Right atrium auricular region (tissue), 2 donors: ENCODE measurements at regions not wholly inside any gene's neighbourhood (a gene's known extent, or its start where the extent isn't known, plus 50 kb on each side); places are given as distances from the start of the nearest gene placed in this dataset.

Experiments used
- DNase-seq: peaks from one replicate; pipeline ENCODE4 v3.0.0-alpha.2; 2019; ENCODE audit warnings: low spot score
- H3K27ac ChIP-seq, 2 donors: fragments of 200-600 bp; sonication (generic); 1 replicate in 1 of 2; 2 replicates in 1 of 2; pipeline ENCODE4 v1.5.1; 2016 to 2019
- H3K27me3 ChIP-seq, 2 donors: fragments of 200-600 bp; sonication (generic); one replicate each; pipeline versions ENCODE4 v1.5.1 to v1.6.0; 2017 to 2019
- H3K36me3 ChIP-seq: fragments of 200-600 bp; sonication (generic); one replicate; pipeline ENCODE4 v1.5.1; 2016
- H3K4me1 ChIP-seq, 2 donors: fragments of 200-600 bp; sonication (generic); one replicate each; pipeline versions ENCODE4 v1.5.1 to v1.6.0; 2017 to 2019
- H3K4me3 ChIP-seq, 2 donors: fragments of 200-600 bp; sonication (generic); 1 replicate in 1 of 2; 2 replicates in 1 of 2; pipeline ENCODE4 v1.5.1; 2017 to 2019; ENCODE audit warnings: mild to moderate bottlenecking in 1 of 2, moderate library complexity in 1 of 2
- H3K9me3 ChIP-seq, 2 donors: fragments of 200-600 bp; sonication (generic); one replicate each; pipeline ENCODE4 v1.5.1; 2019
- CTCF ChIP-seq, 2 donors: fragments of 200-600 bp; sonication (generic); IDR thresholded peaks; one replicate each; pipeline ENCODE4 v1.5.1; 2019; ENCODE audit warnings: antibody characterized with exemption in 2 of 2

GRCh38 chr4:57668621-57669020 is 558.4 kb upstream of the IGFBP7 start:
- DNase-seq = no peak
- Histone ChIP-seq H3K9me3 (no peaks in the 10 kb centered on the region), H3K36me3 (no peaks in the 10 kb centered on the region), H3K27me3 (no peaks in the 10 kb centered on the region), H3K4me1 (no peaks in the 10 kb centered on the region), H3K4me3 (no peak overlapping the region), H3K27ac (no peak overlapping the region)
- TF ChIP-seq CTCF (IDR thresholded peaks at IDR 0.05) = no peak

GRCh38 chr4:57665806-57666205 is 555.6 kb upstream of the IGFBP7 start:
- Histone ChIP-seq H3K9me3 (no peaks in the 10 kb centered on the region), H3K4me3 (no peak overlapping the region), H3K27ac (no peak overlapping the region), H3K36me3 (no peaks in the 10 kb centered on the region), H3K4me1 (no peaks in the 10 kb centered on the region), H3K27me3 (no peaks in the 10 kb centered on the region)
- DNase-seq = no peak
- no peak for TF ChIP-seq CTCF (IDR thresholded peaks at IDR 0.05)

GRCh38 chr4:57661517-57662090 is 551.4 kb upstream of the IGFBP7 start:
- DNase-seq = no peak
- Histone ChIP-seq H3K4me1 (no peaks in the 10 kb centered on the region), H3K9me3 (no peaks in the 10 kb centered on the region), H3K27ac (no peak overlapping the region), H3K27me3 (no peaks in the 10 kb centered on the region), H3K36me3 (no peaks in the 10 kb centered on the region), H3K4me3 (no peak overlapping the region)
- no peak for TF ChIP-seq CTCF (IDR thresholded peaks at IDR 0.05)

GRCh38 chr4:57658673-57659072 is 548.5 kb upstream of the IGFBP7 start:
- H3K4me1 ChIP-seq = no peaks in the 10 kb centered on the region
- DNase-seq = no peak
- H3K36me3 ChIP-seq = no peaks in the 10 kb centered on the region
- no peak for TF ChIP-seq CTCF (IDR thresholded peaks at IDR 0.05)
- no peak overlapping the region for H3K27ac ChIP-seq
- no peaks in the 10 kb centered on the region for H3K9me3 ChIP-seq
- H3K4me3 ChIP-seq = no peak overlapping the region
- H3K27me3 ChIP-seq = no peaks in the 10 kb centered on the region

GRCh38 chr4:57658188-57658587 is 548.0 kb upstream of the IGFBP7 start:
- no peaks in the 10 kb centered on the region for H3K36me3 ChIP-seq
- H3K4me1 ChIP-seq = no peaks in the 10 kb centered on the region
- no peak for TF ChIP-seq CTCF (IDR thresholded peaks at IDR 0.05)
- H3K9me3 ChIP-seq = no peaks in the 10 kb centered on the region
- H3K4me3 ChIP-seq = no peak overlapping the region
- no peak overlapping the region for H3K27ac ChIP-seq
- no peak for DNase-seq
- H3K27me3 ChIP-seq = no peaks in the 10 kb centered on the region

- no peak for DNase-seq
- Histone ChIP-seq H3K36me3 (no peaks in the 10 kb centered on the region), H3K27ac (no peak overlapping the region), H3K4me3 (no peak overlapping the region), H3K4me1 (no peaks in the 10 kb centered on the region), H3K27me3 (no peaks in the 10 kb centered on the region), H3K9me3 (no peaks in the 10 kb centered on the region)
- no peak for TF ChIP-seq CTCF (IDR thresholded peaks at IDR 0.05)
Measured at GRCh38 chr4:57655342-57655741, 545.2 kb upstream of the IGFBP7 start.
